Adrenal gland (tissue), 9 donors: ENCODE measurements at regions not wholly inside any gene's neighbourhood (a gene's known extent, or its start where the extent isn't known, plus 50 kb on each side); places are given as distances from the start of the nearest gene placed in this dataset.

Source experiments
- DNase-seq, 7 donors: peaks; one replicate each; pipeline ENCODE4 v3.0.0-alpha.2; 2019 to 2020
- H3K27ac ChIP-seq, 5 donors: fragments of 200-600 bp; sonication (generic) in 4 of 5; 1 replicate in 3 of 5; 2 replicates in 2 of 5; pipeline versions ENCODE4 v1.5.1 to v1.8.0; 2016 to 2020; ENCODE audit warnings: mild to moderate bottlenecking in 1 of 5
- H3K27me3 ChIP-seq: fragments of 200-600 bp; 2 replicates; pipeline ENCODE4 v1.8.0; 2021
- H3K36me3 ChIP-seq, 2 donors: fragments of 200-600 bp; replicated peaks in 1 of 2; 1 replicate in 1 of 2; 2 replicates in 1 of 2; pipeline versions ENCODE4 v1.5.1 to v1.8.0; 2018 to 2022
- H3K4me1 ChIP-seq, 2 donors: fragments of 200-600 bp; replicated peaks in 1 of 2; 1 replicate in 1 of 2; 2 replicates in 1 of 2; pipeline versions ENCODE4 v1.5.1 to v1.8.0; 2018 to 2021
- H3K4me3 ChIP-seq, 4 donors: fragments of 200-600 bp; sonication (generic) in 3 of 4; one replicate each; pipeline ENCODE4 v1.5.1; 2016 to 2018
- H3K9me3 ChIP-seq, 3 donors: fragments of 200-600 bp; sonication (generic) in 1 of 3; replicated peaks in 1 of 3; 1 replicate in 2 of 3; 2 replicates in 1 of 3; pipeline versions ENCODE4 v1.5.1 to v1.8.0; 2016 to 2021
- CTCF ChIP-seq, 6 experiments: fragments of 450-650 bp in 4 of 6; fragments of 200-600 bp in 2 of 6; sonication (generic) in 1 of 6; IDR thresholded peaks; 1 replicate in 5 of 6; 2 replicates in 1 of 6; pipeline versions ENCODE4 v1.5.1 to v1.8.0; 2016 to 2021; ENCODE audit warnings: antibody characterized with exemption in 6 of 6, mild to moderate bottlenecking in 2 of 6, moderate library complexity in 1 of 6
- POLR2A ChIP-seq, 2 donors: fragments of 450-650 bp; IDR thresholded peaks; one replicate each; pipeline ENCODE4 v1.6.1; 2017; ENCODE audit warnings: antibody characterized with exemption in 2 of 2, mild to moderate bottlenecking in 2 of 2, moderate library complexity in 1 of 2
- WGBS, 4 donors: extraction: QIAGEN DNeasy Blood & Tissue Kit in 2 of 4; methylation state at CpG; one replicate each; pipeline versions ENCODE4 v1.1.5 to v1.1.7; 2013 to 2017; 5-methylcytosine and 5-hydroxymethylcytosine counted together
- intact Hi-C, 2 donors: fragments of 100-400 bp; cut with DNase I; formaldehyde crosslinking; loops; one replicate each; pipeline versions ENCODE4 v1.14.1 to v1.15.0; 2022 to 2023
- donor health status: healthy with polysubstance abuse.
- donor health status: Bipolar disorder and iron deficiency.
- donor health status: DM: yes; HTN: yes; CAD: no.
- donor health status: DM: no; HTN: no; CAD: no.
- donor health status: DM: no; HTN: no; CAD: no.

DNA sequence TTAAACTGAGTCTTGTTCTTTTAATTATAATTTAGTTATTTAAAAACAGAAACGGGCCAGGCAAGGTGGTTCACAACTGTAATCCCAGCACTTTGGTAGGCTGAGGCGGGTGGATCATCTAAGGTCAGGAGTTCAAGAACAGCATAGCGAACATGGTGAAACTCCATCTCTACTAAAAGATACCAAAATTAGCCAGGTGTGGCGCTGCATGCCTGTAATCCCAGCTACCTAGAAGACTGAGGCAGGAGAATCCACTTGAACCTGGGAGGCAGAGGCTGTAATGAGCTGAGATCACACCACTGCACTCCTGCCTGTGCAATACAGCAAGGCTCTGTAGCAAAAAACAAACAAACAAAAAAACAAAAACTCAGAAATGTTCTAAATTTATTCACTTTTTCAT, 852.9 kb downstream of the TECRL start:
- H3K4me3 ChIP-seq, result no peak overlapping the region
- H3K9me3 ChIP-seq, result no peaks in the 10 kb centered on the region
- H3K36me3 ChIP-seq, result no peaks in the 10 kb centered on the region
- intact Hi-C loops, result no loop called here
- 62 to 68% (median 64%) methylated on average over 4 of the region's 4 CpGs for WGBS, 4 donors
- H3K4me1 ChIP-seq, result no peaks in the 10 kb centered on the region
- H3K27ac ChIP-seq, result no peak overlapping the region
- H3K27me3 ChIP-seq, result no peaks in the 10 kb centered on the region
- DNase-seq, result no peak
- no peak for TF ChIP-seq POLR2A (IDR thresholded peaks at IDR 0.05)
- no peak for TF ChIP-seq CTCF (IDR thresholded peaks at IDR 0.05)

DNA sequence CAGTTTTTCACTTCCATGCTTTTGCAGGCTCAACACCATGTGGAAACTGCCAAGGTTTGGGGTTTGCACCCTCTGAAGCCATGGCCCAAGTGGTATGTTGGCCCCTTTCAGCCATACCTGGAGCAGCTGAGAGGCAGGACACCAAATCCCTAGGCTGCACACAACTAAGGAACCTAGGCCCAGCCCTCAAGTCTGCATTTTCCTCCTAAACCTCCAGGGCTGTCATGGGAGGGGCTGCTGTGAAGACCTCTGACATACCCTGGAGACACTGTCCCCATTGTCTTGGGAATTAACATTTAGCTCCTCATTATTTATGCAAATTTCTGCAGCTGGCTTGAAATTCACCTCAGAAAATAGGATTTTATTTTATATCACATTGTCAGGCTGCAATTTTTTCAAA, 856.1 kb downstream of the TECRL start:
- no peaks in the 10 kb centered on the region for H3K36me3 ChIP-seq
- H3K9me3 ChIP-seq, result no peaks in the 10 kb centered on the region
- TF ChIP-seq CTCF (IDR thresholded peaks at IDR 0.05), result no peak
- no peak for TF ChIP-seq POLR2A (IDR thresholded peaks at IDR 0.05)
- no peak overlapping the region for H3K27ac ChIP-seq
- no peak for DNase-seq
- H3K4me3 ChIP-seq, result no peak overlapping the region
- intact Hi-C loops, result no loop called here
- H3K4me1 ChIP-seq, result no peaks in the 10 kb centered on the region
- no peaks in the 10 kb centered on the region for H3K27me3 ChIP-seq

DNA sequence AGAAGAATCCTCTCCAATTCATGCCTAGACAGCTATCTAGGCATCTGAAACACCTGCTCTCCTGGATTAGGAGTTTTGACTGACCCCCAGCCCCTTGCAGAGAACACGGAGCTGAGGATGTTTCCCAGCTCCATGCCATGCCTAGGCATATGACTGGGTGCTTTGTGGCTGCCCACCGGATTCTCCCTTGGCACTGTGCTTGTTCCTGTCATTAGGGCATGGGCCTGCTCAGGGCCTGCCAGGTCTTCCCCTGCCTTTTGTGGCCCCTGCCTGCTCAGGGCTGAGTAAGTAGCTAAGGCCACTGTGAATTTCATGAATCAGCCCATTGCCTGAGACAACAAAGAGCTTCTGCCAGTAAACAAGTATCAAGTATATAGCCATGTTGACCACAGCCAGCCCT, 867.4 kb downstream of the TECRL start:
- TF ChIP-seq CTCF (IDR thresholded peaks at IDR 0.05) (no peak), POLR2A (IDR thresholded peaks at IDR 0.05) (no peak)
- H3K4me1 ChIP-seq, result no peaks in the 10 kb centered on the region
- no peaks in the 10 kb centered on the region for H3K36me3 ChIP-seq
- DNase-seq, result no peak
- intact Hi-C loops, result no loop called here
- H3K27ac ChIP-seq, result no peak overlapping the region
- WGBS, 4 donors, result 76 to 90% (median 81%) methylated on average over 1 to 2 of the region's 2 CpGs
- no peaks in the 10 kb centered on the region for H3K27me3 ChIP-seq
- H3K4me3 ChIP-seq, result no peak overlapping the region
- no peaks in the 10 kb centered on the region for H3K9me3 ChIP-seq

DNA sequence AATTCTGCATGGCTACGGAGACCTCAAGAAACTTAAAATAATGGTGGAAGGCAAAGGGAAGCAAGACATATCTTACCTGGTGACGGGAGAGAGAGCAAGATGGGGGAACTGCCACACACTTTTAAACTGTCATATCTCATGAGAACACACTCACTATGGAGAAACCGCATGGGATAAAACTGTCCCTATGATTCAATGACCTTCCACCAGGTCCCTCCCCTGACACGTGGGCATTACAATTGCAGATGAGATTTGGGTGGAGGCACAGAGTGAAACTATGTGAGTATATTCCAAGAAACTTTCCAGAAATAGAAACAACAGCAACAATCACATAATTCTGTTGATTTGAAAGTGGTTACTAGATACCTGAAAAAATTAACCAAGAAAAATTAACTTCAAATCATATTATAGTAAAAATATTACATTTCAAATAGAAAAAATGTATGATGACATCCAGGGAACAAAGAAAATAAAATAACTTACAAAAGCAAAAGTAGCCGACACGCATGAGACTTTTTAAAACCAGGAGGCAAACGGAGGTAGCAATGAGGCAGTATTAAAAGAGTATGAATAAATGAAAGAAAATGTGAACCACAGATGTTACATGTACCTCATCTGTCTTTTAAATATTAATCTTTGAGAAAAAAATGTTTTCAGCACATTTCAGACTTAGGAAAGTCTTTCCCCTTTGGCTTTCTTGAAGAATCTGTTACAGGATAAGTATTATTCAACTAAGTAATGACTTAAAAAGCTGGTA, 879.5 kb downstream of the TECRL start:
- WGBS, 4 donors, result 62 to 76% (median 65%) methylated on average over 7 of the region's 7 CpGs
- no peaks in the 10 kb centered on the region for H3K27me3 ChIP-seq
- DNase-seq, result no peak
- no peaks in the 10 kb centered on the region for H3K36me3 ChIP-seq
- no peaks in the 10 kb centered on the region for H3K4me1 ChIP-seq
- TF ChIP-seq POLR2A (IDR thresholded peaks at IDR 0.05) (no peak), CTCF (IDR thresholded peaks at IDR 0.05) (no peak)
- no peak overlapping the region for H3K27ac ChIP-seq
- peaks cover 0 to 4% (median 0%) of the 10 kb centered on the region in 3 donors for H3K9me3 ChIP-seq
- H3K4me3 ChIP-seq, result no peak overlapping the region
- intact Hi-C loops, result no loop called here
